ENCODE measurements at regions not wholly inside any gene's neighbourhood (a gene's known extent, or its start where the extent isn't known, plus 50 kb on each side); places are given as distances from the start of the nearest gene placed in this dataset.

DNA sequence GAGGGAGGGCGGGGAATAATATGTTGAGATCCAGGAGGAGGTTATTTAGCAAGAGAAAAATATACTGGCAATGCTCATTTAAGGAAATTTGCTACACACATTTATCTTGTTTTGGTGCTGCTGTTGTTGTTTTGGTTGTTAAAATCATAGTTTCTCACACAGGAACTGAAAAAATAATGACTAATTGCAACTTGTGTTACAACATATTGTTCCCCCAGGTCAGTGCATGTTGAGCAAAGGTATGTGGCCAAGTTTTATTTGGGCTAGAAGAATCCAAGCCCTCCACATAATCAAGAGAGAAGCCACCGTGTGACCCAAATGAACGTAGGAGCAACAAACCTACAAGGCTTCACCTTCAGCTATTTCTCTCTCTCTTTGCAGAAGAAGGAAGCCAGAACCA, 220.3 kb upstream of the DAPK1 start:
- no peak overlapping the region for H3K4me3 ChIP-seq (ENCODE audit: low read length)
- TF ChIP-seq, protein P1, sequence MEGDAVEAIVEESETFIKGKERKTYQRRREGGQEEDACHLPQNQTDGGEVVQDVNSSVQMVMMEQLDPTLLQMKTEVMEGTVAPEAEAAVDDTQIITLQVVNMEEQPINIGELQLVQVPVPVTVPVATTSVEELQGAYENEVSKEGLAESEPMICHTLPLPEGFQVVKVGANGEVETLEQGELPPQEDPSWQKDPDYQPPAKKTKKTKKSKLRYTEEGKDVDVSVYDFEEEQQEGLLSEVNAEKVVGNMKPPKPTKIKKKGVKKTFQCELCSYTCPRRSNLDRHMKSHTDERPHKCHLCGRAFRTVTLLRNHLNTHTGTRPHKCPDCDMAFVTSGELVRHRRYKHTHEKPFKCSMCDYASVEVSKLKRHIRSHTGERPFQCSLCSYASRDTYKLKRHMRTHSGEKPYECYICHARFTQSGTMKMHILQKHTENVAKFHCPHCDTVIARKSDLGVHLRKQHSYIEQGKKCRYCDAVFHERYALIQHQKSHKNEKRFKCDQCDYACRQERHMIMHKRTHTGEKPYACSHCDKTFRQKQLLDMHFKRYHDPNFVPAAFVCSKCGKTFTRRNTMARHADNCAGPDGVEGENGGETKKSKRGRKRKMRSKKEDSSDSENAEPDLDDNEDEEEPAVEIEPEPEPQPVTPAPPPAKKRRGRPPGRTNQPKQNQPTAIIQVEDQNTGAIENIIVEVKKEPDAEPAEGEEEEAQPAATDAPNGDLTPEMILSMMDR (conservative IDR thresholded peaks at IDR 0.05; ENCODE audit: low read depth, low read length), result no peak
- no peak for DNase-seq (ENCODE audit: low read depth)

DNA sequence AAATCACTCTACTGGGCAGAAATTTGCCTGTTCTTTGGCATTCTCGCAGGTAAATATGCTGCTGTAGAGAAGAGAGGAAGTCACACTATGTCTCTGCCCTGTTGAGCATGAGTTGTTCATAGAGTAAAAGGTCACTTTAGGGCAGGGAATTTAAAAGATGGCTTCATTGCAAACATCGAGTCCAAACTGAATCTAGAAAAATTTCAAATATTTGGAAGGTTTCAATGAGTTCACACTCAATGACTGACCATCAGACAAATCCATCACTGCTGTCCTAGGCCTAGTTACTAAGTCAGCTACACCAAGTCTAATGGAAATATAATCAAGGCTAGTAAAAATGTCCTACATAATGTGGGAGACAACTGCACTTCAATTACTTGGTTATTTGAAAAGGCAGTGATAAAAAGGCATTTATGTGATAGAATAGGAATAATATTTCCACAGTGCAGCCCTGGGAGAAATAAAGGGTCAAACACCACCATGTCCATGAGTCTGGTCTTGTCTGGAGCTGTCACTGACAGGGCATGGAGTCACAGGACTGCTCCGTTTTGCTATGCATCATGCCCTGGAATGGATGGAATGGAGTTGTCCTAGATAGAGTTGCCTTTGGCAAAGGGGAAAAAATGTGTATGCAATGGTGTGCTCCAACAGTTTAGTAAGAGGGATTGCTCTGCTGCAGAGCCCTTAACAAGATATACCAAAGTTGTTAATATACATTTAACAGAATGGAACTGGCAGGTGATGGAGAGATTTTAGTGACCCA, 218.5 kb upstream of the DAPK1 start:
- H3K4me3 ChIP-seq (ENCODE audit: low read length), result no peak overlapping the region
- no peak for DNase-seq (ENCODE audit: low read depth)
- TF ChIP-seq, protein P1 (conservative IDR thresholded peaks at IDR 0.05; ENCODE audit: low read depth, low read length), result no peak

DNA sequence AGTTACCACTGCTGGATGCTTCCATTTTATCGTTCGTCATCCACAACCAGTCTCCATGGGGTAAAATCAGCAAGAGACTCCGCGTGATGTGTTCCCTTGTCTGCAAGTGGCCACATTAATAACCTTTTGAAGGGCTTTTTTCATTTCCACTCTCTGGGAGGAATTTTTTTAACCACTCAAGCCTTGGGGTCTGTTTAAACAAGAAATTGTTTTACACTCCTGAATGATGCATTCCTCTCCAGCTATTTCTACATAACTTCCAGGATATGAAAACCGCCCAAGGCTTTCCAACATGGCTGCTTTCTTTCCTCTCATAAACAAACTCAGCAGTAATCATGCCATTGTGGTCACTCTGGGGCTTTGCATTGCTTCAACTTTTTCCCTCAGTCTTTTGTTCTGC, 217.2 kb upstream of the DAPK1 start:
- no peak overlapping the region for H3K4me3 ChIP-seq (ENCODE audit: low read length)
- DNase-seq (ENCODE audit: low read depth), result no peak
- TF ChIP-seq, protein P1 (conservative IDR thresholded peaks at IDR 0.05; ENCODE audit: low read depth, low read length), result no peak

DNA sequence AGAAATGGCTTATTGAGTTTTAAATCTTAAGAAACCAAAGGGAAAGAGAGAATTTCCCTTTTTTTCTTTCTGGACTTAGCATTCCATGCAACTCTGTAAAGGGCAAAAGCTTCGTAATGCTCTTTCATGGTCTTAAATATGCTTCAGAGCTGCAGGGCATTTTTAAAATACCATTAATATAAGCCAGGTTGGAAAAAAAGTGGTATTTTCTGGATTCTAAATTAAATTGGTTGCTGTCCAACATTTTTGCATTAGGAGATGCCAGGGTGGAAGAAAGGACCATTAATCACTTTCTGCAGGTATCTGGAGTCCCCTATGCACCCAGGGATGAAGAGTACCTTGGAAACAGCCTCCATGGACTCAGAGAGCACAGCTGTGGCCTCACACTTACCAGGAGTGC, 215.1 kb upstream of the DAPK1 start:
- peak; percentile 43 for DNase-seq (ENCODE audit: low read depth)
- TF ChIP-seq, protein P1 (conservative IDR thresholded peaks at IDR 0.05; ENCODE audit: low read depth, low read length), result no peak
- no peak overlapping the region for H3K4me3 ChIP-seq (ENCODE audit: low read length)

DNA sequence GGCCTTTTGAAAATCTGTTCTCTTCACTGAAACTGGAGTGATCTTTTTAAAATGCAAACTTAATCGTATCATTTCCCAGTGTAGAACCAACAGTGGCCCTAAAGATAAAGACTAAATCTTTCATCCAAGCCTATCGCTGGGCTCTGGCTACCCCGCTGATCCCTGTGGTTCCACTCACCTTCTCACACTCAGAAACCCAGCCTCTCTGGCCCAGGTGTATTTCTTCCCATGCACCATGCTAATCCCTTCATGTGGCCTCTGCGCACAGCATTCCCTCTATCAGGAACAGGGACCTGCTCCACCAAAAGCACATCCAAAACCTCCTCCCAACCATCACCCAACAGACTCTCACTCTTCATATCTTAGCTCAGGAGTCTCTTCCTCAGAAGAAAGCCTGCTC, 214.1 kb upstream of the DAPK1 start:
- no peak for DNase-seq (ENCODE audit: low read depth)
- TF ChIP-seq, protein P1 (conservative IDR thresholded peaks at IDR 0.05; ENCODE audit: low read depth, low read length), result no peak
- no peak overlapping the region for H3K4me3 ChIP-seq (ENCODE audit: low read length)

DNA sequence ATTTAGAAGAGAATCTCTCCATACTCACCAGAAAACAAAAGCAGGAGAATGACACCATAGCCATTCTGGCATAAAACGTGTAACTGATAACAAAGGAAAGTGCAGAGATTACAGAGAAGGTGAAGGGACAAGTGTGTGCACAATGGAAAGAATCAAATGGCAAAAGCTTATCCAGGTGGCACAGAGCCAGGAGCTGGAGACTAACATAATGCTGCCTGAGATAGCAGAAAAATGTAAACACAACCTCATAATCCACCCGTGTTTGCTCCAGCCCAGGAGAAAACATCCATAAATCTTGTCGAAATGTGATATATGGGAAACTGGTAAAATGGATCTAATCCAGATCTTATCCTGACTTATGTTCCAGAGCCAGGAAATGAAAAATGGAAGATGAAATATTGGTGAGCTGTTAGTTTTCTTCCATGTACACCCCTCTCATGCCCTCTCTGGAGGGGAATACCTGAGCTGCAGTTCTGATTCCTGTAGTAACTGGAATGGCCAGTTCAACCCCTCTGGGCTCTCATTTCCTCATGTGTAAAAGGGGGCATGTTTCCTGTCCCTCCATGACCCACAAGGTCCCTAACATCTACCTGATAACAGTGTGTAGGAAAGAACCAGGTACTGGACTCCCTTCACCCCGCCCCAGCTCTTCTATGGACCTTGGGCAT, 212.3 kb upstream of the DAPK1 start:
- TF ChIP-seq, protein P1 (conservative IDR thresholded peaks at IDR 0.05; ENCODE audit: low read depth, low read length), result no peak
- no peak overlapping the region for H3K4me3 ChIP-seq (ENCODE audit: low read length)
- DNase-seq (ENCODE audit: low read depth), result no peak

DNA sequence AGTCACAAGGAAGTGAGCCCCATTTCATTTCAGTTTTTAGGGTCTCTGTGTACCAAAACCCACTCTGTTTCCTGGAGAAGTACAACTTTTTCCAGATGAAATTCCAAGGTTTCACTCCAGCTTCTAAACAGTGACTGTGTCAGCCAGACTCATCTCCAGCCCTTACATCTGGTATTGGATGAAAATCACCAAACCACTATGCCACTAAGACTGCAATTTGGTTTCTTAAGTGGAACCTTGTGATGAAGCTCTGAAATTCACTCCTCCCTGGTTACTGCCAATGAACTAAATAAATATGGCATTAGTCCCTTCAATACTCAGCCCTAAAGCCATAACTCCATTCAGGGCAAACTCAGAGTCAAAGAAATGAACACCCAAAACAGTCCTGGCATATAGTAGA, 211.2 kb upstream of the DAPK1 start:
- TF ChIP-seq, protein P1 (conservative IDR thresholded peaks at IDR 0.05; ENCODE audit: low read depth, low read length), result no peak
- no peak for DNase-seq (ENCODE audit: low read depth)

More for the DNA sequence above, 211.2 kb upstream of the DAPK1 start:
- H3K4me3 ChIP-seq (ENCODE audit: low read length), result no peak overlapping the region

All from retinal pigment epithelial cell (primary cell).